ENCODE measurements at regions not wholly inside any gene's neighbourhood (a gene's known extent, or its start where the extent isn't known, plus 50 kb on each side); places are given as distances from the start of the nearest gene placed in this dataset.

DNA sequence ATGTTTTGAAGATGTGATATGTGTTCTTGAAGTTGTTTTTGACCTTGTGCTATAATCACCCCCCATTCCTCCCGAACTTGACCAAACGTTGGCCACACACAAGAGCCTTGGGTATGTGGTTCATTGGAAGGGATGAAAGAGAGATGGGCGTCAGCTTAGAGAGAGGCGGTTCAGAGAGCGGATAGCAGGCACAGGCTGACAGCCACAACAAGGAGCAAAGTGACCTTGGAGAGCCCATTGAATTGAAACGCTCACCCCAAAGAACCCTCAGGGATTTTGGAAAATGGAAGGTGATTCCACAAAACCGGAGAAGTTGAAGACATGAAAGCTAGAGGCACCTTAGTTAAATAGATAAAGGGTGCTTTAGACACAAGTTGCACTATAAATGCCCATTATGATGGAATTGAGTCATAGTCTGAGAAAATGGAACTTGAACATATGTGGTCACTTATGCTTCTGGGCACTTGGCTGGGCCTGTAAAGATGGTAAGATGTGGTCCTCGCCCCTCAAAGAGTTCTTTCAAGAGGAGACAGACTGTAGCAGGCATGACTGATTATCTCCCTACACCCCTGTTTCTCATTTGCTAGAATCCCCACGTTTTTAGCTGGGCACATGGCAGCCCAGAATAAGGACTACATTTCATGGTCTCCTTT lies 188.5 kb upstream of the HAAO start:
- no peak overlapping the region for H3K9ac ChIP-seq (ENCODE audit: low read depth, low read length, poor library complexity, severe bottlenecking)
- TF ChIP-seq CTCF (conservative IDR thresholded peaks at IDR 0.05; ENCODE audit: low read length) = no peak
- no peak for TF ChIP-seq EZH2phosphoT487 (IDR thresholded peaks at IDR 0.05; ENCODE audit: borderline replicate concordance)
- no peaks in the 10 kb centered on the region for H3K9me3 ChIP-seq (ENCODE audit: insufficient read depth, low read depth, low read length)
- H3K9me2 ChIP-seq (replicated peaks; ENCODE audit: low read depth, low read length) = no peaks in the 10 kb centered on the region
- no peaks in the 10 kb centered on the region for H3K36me3 ChIP-seq (ENCODE audit: insufficient read depth, low read length)
- H3K4me3 ChIP-seq (ENCODE audit: low read length, poor library complexity, severe bottlenecking) = no peak overlapping the region
- H3K27me3 ChIP-seq (ENCODE audit: insufficient read depth, low read length, poor library complexity, severe bottlenecking) = no peaks in the 10 kb centered on the region
- H3K4me2 ChIP-seq (ENCODE audit: low read depth, low read length, poor library complexity, severe bottlenecking) = no peak overlapping the region
- H3K4me1 ChIP-seq (ENCODE audit: insufficient read depth, low read length, poor library complexity, severe bottlenecking) = no peaks in the 10 kb centered on the region
- no peaks in the 10 kb centered on the region for H3K79me2 ChIP-seq (ENCODE audit: insufficient read depth, low read length)
- no peaks in the 10 kb centered on the region for H3F3A ChIP-seq (ENCODE audit: low read depth)
- no peaks in the 10 kb centered on the region for H4K20me1 ChIP-seq (ENCODE audit: insufficient read depth, low read length, poor library complexity, severe bottlenecking)
- H2AFZ ChIP-seq (ENCODE audit: low read length) = peak overlapping the region; percentile 22; the same call in 1 of the 2 replicates

DNA sequence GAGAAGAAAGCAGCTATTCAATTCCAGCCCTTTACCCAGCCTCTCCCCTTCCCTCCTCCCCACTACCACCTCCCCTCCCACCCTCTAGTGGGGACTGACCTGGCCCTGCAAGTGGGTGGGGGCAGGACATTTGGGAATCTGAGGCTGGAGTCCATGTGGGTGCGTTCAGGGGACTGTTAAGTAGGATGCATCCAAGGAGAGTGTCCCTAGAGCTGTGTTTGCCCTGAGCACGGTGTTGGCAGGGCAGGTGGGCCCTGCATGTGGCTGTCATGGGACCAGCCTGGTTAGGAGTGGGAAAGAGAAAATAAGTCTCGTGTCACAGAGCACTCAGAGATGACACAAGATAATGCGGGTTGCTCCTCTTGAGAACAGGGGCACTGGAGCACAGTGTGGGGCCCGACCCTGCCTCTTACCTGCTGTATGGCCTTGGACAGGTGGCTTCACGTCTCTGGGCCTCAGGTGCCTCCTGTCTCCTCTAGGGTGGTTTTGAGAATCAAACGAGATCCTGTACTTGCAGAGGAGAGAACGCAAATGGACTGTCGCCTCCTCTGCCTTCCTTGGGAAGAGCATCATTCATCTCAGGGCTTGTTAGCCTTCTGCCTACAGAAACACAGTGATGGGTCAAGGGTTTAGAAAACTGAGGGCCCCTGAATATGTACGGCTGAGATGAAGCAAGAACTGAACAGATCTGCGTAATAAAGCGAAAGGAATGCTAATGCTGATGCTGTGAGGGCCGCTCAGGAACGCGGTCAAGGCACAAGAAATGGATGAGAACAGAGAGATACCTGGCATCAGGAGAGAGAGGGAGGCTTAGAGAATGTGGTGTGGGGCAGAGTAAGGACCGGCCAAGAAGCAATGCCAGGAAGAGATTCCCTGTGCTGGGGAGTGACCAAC lies 187.7 kb upstream of the HAAO start:
- H3K27me3 ChIP-seq (ENCODE audit: insufficient read depth, low read length, poor library complexity, severe bottlenecking) = no peaks in the 10 kb centered on the region
- H4K20me1 ChIP-seq (ENCODE audit: insufficient read depth, low read length, poor library complexity, severe bottlenecking) = no peaks in the 10 kb centered on the region
- no peak for TF ChIP-seq CTCF (conservative IDR thresholded peaks at IDR 0.05; ENCODE audit: low read length)
- TF ChIP-seq EZH2phosphoT487 (IDR thresholded peaks at IDR 0.05; ENCODE audit: borderline replicate concordance) = no peak
- H3K4me3 ChIP-seq (ENCODE audit: low read length, poor library complexity, severe bottlenecking) = no peak overlapping the region
- no peaks in the 10 kb centered on the region for H3K79me2 ChIP-seq (ENCODE audit: insufficient read depth, low read length)
- H3K9me2 ChIP-seq (replicated peaks; ENCODE audit: low read depth, low read length) = no peaks in the 10 kb centered on the region
- no peak overlapping the region for H3K4me2 ChIP-seq (ENCODE audit: low read depth, low read length, poor library complexity, severe bottlenecking)
- H3K36me3 ChIP-seq (ENCODE audit: insufficient read depth, low read length) = no peaks in the 10 kb centered on the region
- H3K9ac ChIP-seq (ENCODE audit: low read depth, low read length, poor library complexity, severe bottlenecking) = no peak overlapping the region
- no peaks in the 10 kb centered on the region for H3F3A ChIP-seq (ENCODE audit: low read depth)
- no peaks in the 10 kb centered on the region for H3K9me3 ChIP-seq (ENCODE audit: insufficient read depth, low read depth, low read length)
- H2AFZ ChIP-seq (ENCODE audit: low read length) = no peak overlapping the region
- no peaks in the 10 kb centered on the region for H3K4me1 ChIP-seq (ENCODE audit: insufficient read depth, low read length, poor library complexity, severe bottlenecking)

GRCh38 chr2:42979416-42979869 lies 187.1 kb upstream of the HAAO start:
- Histone ChIP-seq H3F3A (ENCODE audit: low read depth) (no peaks in the 10 kb centered on the region), H2AFZ (ENCODE audit: low read length) (no peak overlapping the region), H3K79me2 (ENCODE audit: insufficient read depth, low read length) (no peaks in the 10 kb centered on the region), H3K4me1 (ENCODE audit: insufficient read depth, low read length, poor library complexity, severe bottlenecking) (no peaks in the 10 kb centered on the region), H4K20me1 (ENCODE audit: insufficient read depth, low read length, poor library complexity, severe bottlenecking) (no peaks in the 10 kb centered on the region), H3K36me3 (ENCODE audit: insufficient read depth, low read length) (no peaks in the 10 kb centered on the region), H3K9me2 (replicated peaks; ENCODE audit: low read depth, low read length) (no peaks in the 10 kb centered on the region), H3K9me3 (ENCODE audit: insufficient read depth, low read depth, low read length) (no peaks in the 10 kb centered on the region), H3K9ac (ENCODE audit: low read depth, low read length, poor library complexity, severe bottlenecking) (no peak overlapping the region), H3K4me2 (ENCODE audit: low read depth, low read length, poor library complexity, severe bottlenecking) (no peak overlapping the region), H3K27me3 (ENCODE audit: insufficient read depth, low read length, poor library complexity, severe bottlenecking) (no peaks in the 10 kb centered on the region), H3K4me3 (ENCODE audit: low read length, poor library complexity, severe bottlenecking) (no peak overlapping the region)
- no peak for TF ChIP-seq CTCF (conservative IDR thresholded peaks at IDR 0.05; ENCODE audit: low read length)
- no peak for TF ChIP-seq EZH2phosphoT487 (IDR thresholded peaks at IDR 0.05; ENCODE audit: borderline replicate concordance)

Measured in Loucy (cell line).